ENCODE measurements at regions not wholly inside any gene's neighbourhood (a gene's known extent, or its start where the extent isn't known, plus 50 kb on each side); places are given as distances from the start of the nearest gene placed in this dataset.
"Not testable (repeated sequence)": the region's sequence is repeated elsewhere in the genome, so short reads cannot be mapped to it uniquely, and the experiment has no call there.

DNA sequence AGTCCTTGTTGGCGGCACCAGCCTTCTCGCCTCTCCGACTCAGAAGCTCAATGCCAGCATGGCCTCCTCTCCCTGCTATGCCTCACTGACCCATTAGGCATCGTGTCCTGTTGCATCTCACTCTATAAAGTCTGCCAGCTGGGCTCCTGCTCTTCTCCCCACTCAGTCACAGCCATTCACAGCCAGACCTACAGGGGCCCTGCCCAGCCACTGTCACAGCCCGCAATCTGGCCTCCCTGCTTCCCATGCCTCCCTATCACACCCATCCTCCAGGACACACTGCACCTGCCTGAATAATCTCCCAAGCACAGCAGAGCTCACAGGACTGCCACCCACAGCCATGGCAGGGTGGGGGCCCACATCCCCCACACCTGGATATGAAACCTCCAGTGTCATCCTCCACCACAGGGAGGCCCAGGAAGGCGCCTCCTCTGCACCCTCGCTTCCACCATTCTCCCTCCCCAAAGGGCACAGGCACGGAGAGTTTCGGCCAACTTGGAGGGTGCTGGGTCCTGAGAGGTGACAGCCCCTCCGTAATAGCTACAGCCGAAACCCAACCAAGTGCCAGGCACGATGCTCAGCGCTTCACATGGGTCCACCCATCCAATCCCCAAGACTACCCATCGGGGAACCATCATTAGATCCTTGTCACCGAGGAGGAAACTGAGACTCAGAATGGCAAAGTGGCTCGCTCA, 370.3 kb downstream of the BCL11B start:
- no peak for DNase-seq
- ATAC-seq (ENCODE audit: poor library complexity), result no peak
- intact Hi-C loops (cut with DNase I), result no loop called here

GRCh38 chr14:98903371-98903770, 368.6 kb downstream of the BCL11B start:
- intact Hi-C loops (cut with DNase I), result no loop called here
- ATAC-seq (ENCODE audit: poor library complexity) (no peak), DNase-seq (no peak)

GRCh38 chr14:98904677-98905076, 367.3 kb downstream of the BCL11B start:
- no peak for ATAC-seq (ENCODE audit: poor library complexity)
- DNase-seq, result no peak
- intact Hi-C loops (cut with DNase I), result no loop called here

DNA sequence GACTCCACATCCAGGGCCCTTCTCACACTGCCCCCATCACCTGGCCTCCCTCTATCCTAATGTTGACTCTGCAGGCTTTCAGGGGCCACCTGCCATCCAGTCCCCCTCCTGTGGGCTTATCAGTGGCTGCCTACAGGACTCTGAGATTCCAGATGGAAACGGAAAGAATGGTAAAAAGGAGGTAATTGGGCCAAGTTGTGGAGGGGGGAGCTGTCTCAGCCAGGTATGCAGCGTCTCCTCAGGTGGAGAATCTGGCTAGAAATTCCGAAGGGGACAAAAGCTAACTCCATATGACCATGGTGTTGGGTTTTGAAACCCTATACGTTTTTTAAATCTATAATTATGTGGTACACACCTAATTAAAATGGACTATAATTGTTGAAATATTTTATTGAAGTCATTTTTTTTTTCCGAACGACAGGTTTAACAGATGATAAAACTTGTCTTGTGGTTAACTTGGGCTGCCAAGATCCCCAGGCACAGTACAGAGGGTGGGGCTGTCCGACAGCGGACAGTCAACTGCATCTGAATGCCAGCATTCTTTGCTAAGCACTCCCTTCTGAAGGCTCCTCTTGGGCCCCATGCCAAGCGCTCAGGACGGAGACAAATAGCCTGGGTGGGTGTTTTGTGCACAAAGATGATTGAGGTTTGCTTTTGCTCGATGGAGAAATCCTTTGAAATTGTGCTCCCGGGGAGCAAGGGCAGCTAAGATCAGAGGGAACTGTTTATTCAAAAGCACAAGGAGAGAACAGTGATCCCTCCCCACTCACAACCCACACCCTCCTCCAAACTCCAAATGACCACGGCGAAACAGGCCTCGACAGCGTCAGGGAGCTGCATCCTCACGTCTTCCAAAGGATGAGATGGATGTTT, 365.6 kb downstream of the BCL11B start:
- no peak for DNase-seq
- intact Hi-C loops (cut with DNase I), result no loop called here
- ATAC-seq (ENCODE audit: poor library complexity), result no peak

DNA sequence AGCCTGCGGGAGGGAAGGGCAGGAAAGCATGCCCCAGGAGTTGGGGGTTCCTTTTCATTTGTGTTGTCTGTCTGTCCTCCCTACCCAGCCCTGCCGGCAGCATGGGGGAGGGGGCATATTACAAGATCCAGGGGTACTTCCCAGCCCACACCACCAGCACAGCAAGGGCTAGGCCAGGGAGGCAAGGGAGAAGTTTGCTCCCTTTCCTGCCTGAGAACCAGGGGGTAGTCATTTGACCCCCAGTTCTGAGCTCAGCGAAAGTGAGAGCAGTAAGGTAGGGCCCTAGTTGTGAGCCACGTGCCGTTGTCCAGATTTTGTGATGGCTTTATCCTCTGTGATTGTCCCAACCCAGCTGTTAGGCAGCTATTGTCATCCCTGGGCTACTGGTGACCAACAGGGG, 364.7 kb downstream of the BCL11B start:
- ATAC-seq (ENCODE audit: poor library complexity) (no peak), DNase-seq (no peak)
- intact Hi-C loops (cut with DNase I), result no loop called here

DNA sequence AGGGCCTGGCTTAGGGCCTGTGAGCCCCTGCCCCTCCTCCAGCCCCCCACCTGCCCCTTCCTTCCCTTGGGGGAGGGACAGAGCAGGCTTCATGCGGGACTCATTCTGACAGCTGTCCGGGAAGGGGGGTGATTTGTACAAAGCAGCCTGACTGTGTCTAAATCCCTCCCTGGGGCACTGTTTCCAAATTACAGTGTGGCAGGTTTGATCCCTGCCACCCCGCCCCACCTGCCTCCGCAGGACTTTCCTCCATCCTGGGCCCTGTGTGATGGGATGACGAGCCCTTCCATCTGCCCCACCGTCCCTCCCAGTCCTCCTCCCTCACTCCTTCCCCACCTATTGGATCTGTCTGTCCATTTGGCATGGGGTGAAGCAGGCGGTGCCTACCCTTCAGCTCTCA, 363.9 kb downstream of the BCL11B start:
- DNase-seq (no peak), ATAC-seq (ENCODE audit: poor library complexity) (no peak)

DNA sequence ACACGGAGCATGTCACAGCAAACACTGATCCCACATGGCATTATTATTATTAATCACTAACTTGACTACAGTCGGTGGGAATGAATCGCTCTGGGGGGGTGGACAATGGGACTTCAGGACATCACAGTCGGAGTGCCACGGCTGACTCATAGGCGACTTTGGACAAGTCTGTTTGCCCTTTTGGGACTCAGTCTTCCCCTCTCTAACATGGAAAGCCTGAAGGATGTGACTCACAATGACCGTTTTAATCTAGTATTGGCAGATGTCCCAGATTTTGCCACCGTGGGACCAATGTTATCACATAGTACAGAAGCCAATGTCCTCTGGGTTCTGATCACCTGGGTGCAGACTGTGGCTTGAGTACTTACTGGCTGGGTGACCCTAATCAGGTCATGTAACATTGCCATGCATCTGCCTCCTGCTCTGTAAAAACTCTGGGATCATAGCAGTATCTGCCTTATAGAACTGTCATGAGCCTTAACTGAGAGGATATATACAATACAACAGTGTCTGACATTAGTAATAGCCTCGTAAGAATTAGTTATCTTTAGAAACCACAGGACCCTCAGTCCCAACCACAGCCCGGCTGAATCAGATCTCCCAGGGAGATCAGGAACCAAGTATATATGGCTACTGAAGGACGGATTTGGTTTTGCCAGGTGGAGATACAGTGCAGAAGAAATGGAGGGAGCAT, 362.6 kb downstream of the BCL11B start:
- no peak for ATAC-seq (ENCODE audit: poor library complexity)
- no peak for DNase-seq
- intact Hi-C loops (cut with DNase I), result no loop called here

More for the DNA sequence above, 363.9 kb downstream of the BCL11B start:
- intact Hi-C loops (cut with DNase I), result no loop called here

- intact Hi-C loops (cut with DNase I), result no loop called here
- no peak for ATAC-seq (ENCODE audit: poor library complexity)
- no peak for DNase-seq
Measured at GRCh38 chr14:98910061-98910460, 361.9 kb downstream of the BCL11B start.

GRCh38 chr14:98912655-98913054, 359.3 kb downstream of the BCL11B start:
- intact Hi-C loops (cut with DNase I), result no loop called here
- DNase-seq (no peak), ATAC-seq (ENCODE audit: poor library complexity) (no peak)

DNA sequence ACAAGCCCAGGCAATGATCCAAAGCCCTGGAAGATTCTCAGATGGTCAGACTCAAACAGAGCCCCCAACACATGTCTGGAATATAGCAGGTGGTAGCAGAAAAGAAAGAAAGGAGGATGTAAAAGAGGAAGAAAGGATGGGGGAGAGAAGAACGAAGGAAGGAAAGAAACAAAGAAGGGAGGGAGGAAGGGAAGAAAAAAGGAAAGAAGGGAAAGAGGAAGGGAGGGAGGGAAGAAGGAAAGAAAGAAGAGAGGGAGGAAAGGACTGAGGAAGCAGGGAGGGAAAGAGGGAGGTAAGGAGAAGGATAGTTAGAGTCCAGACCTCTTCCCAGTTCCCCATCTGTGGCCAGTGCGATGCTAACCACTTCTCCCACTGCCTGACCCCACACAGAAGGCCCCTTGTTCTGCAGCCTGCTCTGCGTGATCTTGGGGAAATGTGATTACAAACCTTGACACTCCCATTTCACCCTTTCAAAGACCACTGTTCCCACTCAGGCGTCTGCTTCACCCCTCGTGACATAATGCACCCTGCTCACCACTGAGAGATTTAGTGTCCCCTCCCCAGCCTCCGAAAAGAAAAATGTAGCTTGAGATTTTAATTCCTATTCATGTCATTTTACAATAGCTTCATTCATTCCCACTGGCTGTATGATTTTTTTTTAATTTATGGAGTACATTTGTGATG, 357.9 kb downstream of the BCL11B start:
- intact Hi-C loops (cut with DNase I), result no loop called here
- no peak for ATAC-seq (ENCODE audit: poor library complexity)

GRCh38 chr14:98914942-98915341, 357.1 kb downstream of the BCL11B start:
- DNase-seq (no peak), ATAC-seq (ENCODE audit: poor library complexity) (no peak)
- intact Hi-C loops (cut with DNase I), result no loop called here

More for the DNA sequence above, 357.9 kb downstream of the BCL11B start:
- DNase-seq, result no peak

DNA sequence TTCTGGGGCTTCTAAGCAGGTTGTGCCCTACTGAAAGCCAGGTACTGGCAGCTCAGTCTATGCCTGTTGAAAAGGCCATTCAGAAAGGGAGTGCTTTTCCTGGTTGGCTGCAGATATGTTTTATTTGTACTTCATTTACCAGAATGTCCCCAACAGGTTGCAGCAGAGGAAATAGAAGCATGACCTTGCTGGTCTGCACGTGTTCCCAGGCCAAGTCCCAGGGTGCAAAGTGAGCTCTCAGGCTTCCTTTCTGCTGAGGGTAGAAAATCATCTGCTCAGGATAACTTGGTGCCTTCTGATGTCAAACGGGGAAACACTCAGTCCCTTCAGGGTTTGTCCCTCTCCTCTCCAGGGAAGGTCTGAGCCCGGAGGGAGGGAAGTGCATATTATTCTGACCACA, 356.4 kb downstream of the BCL11B start:
- intact Hi-C loops (cut with DNase I), result no loop called here
- DNase-seq (no peak), ATAC-seq (ENCODE audit: poor library complexity) (no peak)

- intact Hi-C loops (cut with DNase I), result no loop called here
- no peak for ATAC-seq (ENCODE audit: poor library complexity)
Measured at GRCh38 chr14:98916036-98916435, 356.0 kb downstream of the BCL11B start.

DNA sequence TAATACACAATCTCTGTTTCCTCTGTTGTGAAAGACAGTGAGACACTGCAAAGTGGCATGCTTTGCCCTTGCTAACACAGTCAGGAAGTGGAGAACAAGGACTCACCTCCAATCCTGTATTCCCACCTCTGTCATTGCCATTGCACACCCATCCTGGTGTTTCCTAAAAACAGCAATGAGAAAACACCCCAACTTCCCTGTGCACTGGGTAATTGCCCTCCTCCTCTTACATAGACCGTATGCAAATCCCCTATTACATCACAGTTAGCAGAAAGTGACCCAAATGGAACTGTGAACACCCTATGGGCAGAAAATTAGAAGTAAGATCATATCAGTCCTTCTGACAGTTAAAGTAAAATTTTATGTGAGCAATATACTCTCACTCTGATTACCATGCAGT, 355.5 kb downstream of the BCL11B start:
- DNase-seq (no peak), ATAC-seq (ENCODE audit: poor library complexity) (no peak)
- intact Hi-C loops (cut with DNase I), result no loop called here

More at GRCh38 chr14:98916036-98916435, 356.0 kb downstream of the BCL11B start:
- DNase-seq, result no peak

DNA sequence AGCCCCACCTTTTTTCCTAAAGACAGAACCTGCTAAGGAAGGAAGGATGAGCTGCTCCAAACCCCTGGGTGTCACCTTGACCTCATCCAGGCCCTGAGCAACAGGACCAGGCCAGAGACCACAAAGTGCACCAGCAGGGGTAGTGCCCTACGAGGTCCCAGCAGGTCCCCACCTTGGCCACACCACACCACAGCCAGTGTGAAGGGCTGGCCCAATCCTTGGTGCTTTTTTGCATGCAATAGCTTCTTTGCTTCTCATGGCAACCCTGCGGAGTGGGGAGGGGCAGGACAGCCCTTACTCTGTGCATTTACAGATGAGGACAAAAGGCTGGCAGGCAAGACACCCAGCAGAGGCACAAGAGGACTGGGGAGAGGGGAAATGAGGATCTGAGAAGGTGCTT, 352.6 kb downstream of the BCL11B start:
- intact Hi-C loops (cut with DNase I), result no loop called here
- ATAC-seq (ENCODE audit: poor library complexity) (no peak), DNase-seq (no peak)

DNA sequence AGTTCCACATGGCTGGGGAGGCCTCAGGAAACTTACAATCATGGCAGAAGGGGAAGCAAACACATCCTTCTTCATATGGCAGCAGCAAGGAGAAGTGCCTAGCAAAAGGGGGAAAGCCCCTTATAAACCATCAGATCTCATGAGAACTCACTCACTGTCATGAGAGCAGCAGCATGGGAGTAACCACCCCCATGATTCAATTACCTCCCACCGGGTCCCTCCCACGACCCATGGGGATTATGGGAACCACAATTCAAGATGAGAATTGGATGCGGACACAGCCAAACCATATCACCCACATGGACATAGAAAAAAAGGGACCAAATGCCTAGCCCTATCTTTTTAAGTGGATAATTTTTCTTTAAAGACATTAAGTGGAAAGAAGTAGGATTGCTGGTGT, 350.7 kb downstream of the BCL11B start:
- intact Hi-C loops (cut with DNase I); DNase-seq; ATAC-seq (ENCODE audit: poor library complexity): not testable (repeated sequence)

DNA sequence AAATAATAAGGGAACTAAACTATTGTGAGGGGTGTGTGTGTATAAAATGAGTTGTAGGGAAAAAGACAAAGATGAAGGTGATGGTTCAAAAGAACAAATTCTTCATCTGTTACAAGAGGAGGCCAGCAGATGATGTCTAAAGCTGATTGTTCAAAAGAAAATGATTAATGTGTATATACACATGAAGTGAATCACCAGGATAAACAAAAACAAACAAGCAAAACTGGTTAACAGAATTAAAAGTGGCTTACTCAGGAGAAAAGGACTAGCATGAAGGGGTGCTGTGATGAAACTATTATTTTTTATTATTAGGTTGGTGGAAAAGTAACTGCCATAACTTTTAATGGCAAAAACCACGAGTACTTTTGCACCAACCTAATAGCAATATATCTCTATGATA, 348.4 kb downstream of the BCL11B start:
- DNase-seq (no peak), ATAC-seq (ENCODE audit: poor library complexity) (no peak)
- intact Hi-C loops (cut with DNase I), result no loop called here

GRCh38 chr14:98924046-98924445, 348.0 kb downstream of the BCL11B start:
- ATAC-seq (ENCODE audit: poor library complexity) (no peak), DNase-seq (no peak)
- intact Hi-C loops (cut with DNase I), result no loop called here
